NCI-H1417 (cell line): ENCODE measurements at regions not wholly inside any gene's neighbourhood (a gene's known extent, or its start where the extent isn't known, plus 50 kb on each side); places are given as distances from the start of the nearest gene placed in this dataset.

Experiments
- DNase-seq, 3 experiments: peaks; one replicate each; lab custom pipeline; 2025; lab: John Stamatoyannopoulos, UW

- no peak for DNase-seq
Observed at GRCh38 chr2:160918258-160918657, 242.0 kb upstream of the TANK start.

- peak in 1 of 3 experiments; percentile 2 for DNase-seq
Observed at GRCh38 chr2:160918906-160919503, 241.2 kb upstream of the TANK start.

DNA sequence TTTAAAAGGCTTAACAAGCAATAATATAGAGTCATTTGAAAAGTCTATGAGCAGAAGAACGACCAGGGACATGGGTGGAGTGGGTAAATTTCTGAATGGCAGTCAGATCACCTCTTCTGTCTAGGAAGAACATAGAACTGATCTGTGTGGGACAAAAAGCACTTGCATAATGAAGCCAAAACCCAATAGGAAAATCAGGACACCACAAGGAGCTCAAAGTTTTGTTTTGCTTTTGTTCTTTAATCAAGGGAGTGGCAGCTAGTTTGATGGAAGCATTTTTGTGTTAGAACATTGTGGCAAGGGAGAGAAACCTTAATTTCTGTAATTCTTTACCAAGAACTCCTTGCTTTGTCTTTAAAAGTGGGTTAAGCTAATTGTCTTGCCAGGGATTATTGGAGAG lies 240.2 kb upstream of the TANK start:
- no peak for DNase-seq

DNA sequence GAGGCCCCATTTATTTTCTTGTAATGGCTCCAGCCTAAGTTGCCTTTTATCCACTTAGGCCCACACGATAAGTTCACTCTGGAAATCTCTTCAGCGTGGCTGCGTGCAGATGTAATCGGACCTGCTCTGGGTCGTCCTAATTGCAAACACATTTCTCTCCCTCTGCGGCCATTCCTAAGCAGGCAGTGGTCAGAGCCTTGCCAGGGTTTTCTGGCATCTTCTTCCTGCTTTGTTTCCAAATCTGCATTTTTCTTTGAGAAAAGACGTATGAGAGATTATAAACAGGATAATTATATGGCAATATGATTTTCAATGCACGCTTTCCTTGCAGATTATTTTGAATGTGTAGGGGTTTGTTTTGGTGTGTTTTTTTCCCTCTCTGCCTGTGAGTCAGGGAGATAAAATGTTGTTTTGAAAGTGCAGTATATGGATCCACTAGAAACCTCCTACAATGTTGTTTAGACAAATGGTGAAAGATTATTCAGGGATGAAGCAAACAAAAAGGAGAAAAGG lies 239.4 kb upstream of the TANK start:
- peak in 1 of 3 experiments; percentile 26 for DNase-seq

DNA sequence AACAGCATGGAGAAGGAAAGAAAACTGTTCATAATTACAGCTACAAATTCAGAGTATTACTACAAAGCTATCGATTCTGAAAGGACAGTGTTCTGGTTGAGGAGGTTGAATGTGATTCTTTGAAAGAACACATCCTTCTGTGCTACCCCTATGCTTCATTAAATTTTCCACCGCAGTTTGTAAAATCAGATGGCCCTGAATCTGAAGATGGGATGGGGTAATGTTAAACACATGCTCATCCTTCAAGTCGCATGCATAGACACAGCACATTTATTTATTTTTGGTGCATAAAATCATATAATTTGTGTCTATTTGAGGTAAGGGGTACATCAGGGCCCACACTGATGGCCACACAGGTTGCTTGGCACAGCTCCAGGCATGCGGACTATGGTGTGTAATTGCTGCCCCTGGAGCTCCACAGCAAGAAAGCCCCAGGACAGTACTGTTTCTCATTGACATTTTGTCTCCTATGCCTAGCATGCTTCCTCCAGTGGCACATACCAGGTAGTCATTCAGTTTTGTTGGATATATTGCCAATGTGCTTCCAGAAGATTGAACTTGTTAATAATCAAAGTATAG lies 238.8 kb upstream of the TANK start:
- DNase-seq: no peak

DNA sequence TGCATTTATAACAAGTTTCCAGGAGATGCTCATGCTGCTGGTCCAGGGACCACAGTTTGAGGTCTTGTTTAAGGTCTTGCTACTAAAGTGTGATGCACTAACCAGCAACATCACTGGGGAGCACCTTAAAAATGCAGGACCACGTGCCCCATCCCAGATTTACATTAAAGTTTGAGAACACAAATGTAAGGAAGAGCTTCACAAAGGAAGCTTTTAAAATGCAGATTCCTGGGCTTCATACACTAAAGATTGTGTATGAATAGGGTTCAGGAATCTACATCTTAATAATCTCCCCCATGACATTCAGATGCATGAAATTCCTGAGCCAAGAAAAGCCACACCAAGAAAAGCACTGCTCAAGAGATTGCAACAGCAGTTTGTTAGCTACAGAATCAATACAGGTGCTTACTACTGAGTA lies 235.3 kb upstream of the TANK start:
- DNase-seq: no peak

GRCh38 chr2:160925956-160926355 lies 234.3 kb upstream of the TANK start:
- DNase-seq: no peak

- no peak for DNase-seq
Observed at GRCh38 chr2:160927324-160927723, 232.9 kb upstream of the TANK start.

DNA sequence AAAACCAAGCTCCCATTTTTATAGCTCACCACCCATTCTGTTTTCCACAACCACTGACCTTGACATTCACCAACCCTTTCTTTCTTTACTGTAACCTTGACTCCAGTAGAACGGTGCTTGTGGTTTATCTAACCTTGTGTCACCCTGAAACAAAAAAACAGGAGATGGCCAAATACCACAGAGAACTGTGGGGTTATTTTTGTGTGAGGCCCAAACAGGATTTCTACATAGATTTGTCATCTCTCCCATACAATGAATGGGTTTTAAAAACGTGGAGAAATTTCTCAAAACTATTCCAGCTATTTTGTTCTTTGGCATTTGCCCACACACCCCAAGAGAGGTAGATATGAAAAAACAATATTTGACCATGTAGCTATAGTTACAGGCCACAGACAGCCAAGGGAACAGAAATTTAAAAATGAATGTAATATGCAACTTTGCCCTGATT lies 231.3 kb upstream of the TANK start:
- no peak for DNase-seq

- no peak for DNase-seq
Observed at GRCh38 chr2:160931531-160931930, 228.7 kb upstream of the TANK start.

GRCh38 chr2:160932960-160933359 lies 227.3 kb upstream of the TANK start:
- no peak for DNase-seq

DNA sequence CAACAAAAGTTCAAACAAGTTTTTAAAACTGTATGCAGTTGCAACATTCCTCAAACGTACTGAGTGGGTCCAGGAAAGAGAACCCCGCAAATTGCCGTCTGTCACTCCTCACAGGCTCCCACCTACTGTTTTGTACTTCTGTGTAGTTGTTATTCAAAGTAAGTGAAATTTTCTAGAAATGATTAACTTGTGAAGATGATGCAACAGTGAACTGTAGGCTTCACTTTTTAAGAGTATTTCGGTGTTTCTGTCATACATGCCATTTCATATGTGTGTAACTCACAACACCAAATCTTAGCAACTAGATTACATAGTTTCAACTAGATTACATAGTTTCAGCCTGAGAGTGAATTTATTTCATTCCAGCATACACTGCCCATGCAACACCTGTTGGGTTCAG lies 226.0 kb upstream of the TANK start:
- DNase-seq: no peak

GRCh38 chr2:160934991-160935390 lies 225.2 kb upstream of the TANK start:
- no peak for DNase-seq

DNA sequence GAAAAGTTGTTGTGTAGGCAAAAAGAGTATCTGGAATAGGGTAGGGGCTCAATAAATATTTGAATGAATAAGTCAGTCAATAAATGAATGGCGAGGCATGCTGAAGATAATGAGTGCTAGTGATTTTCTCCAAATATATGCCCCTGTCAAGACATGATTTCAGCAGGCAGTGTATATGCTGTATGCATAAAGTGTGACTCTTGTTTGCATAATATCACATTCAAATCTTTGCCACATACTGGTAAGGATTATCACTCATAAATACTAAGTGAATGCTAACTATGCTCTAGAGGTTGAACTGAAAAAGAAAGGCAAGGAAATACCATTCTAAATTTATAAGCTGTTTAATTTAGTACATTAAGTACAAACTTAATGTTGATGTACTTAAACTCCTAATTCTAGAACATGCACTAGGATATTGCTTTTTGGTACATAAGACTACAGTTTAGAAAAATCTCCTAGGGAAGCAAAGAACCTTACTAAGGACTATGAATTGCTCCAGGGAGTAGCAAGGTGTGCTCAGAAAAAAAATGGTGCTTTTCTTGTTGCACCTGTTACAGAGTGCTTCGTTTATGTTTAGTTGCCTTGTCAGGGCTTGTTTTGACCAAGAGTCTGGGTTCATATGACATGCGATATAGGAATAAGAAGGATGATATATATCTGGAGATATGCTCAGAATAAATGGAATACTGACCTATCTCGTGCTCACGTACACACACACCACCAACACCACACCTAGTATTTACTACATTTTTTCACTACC lies 224.0 kb upstream of the TANK start:
- DNase-seq: no peak

- DNase-seq: no peak
Observed at GRCh38 chr2:160940271-160940670, 220.0 kb upstream of the TANK start.

DNA sequence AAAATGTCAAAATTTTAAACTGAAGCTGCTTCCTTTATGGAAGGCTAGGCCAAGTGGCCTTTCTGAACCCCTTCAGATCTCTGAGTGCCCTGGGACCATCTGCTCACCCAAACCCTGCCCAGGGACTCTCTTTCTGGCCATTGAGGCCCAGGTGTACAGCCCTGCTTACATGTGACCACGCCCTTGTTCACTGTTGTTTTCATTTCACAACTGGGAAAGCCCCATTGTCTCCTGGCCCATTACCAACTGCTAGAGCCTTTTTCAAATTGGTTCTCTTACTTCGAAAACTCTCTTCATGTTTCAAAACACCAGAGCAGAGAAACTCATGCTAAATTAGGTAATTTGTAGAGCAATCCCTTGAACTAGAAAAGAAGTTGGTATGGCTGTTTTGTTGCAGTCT lies 219.5 kb upstream of the TANK start:
- DNase-seq: no peak

- no peak for DNase-seq
Observed at GRCh38 chr2:160941290-160941846, 218.9 kb upstream of the TANK start.

DNA sequence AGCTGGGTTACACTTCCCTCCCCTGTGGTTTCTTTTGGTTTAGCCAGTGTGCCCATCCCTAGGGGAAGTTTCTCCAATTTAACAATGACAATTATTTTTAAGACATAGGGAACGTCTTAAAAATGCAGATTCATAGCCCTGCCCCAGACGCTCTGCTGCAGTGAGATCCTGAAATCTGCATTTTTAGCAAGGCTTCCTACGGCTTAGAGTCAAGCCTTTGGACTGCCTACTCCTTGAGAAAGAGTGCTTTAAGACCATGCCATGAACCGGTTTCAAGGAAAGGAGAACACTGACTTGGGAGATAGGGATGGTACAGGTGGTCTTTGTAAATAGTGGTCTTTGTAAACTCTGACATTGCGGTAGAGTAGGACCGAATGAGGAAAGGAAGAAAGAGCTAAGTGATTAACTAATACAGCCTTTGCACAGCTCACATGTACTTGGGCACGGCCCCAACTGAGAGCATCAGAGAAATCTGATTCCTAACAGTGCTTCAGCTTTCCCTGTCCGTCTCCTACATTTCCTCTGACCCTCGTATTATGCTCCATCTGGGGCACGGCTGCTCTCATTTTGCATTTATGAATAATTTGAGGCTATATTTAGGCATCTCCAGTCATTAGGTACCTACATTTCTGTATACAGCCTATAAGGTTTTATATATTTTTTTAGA lies 217.6 kb upstream of the TANK start:
- DNase-seq: no peak

DNA sequence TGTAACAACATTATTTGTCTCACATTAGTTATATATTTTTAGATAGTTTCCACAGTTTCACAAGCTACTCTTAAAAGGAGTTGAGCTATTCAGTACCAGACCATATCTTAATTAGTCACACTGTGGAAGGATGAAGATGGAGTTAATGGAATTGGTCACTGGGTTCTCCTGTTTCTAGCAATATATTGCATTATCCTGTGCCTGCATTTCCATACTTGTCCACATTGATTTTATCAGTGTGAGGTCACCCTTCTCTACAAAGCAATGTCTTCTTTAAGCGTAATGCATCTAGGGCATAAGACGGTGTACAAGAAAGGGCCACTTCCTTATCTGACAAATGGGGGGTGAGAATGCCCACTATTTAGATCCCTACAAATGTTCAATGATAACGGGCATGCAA lies 216.8 kb upstream of the TANK start:
- no peak for DNase-seq

GRCh38 chr2:160952464-160953254 lies 207.6 kb upstream of the TANK start:
- no peak for DNase-seq

DNA sequence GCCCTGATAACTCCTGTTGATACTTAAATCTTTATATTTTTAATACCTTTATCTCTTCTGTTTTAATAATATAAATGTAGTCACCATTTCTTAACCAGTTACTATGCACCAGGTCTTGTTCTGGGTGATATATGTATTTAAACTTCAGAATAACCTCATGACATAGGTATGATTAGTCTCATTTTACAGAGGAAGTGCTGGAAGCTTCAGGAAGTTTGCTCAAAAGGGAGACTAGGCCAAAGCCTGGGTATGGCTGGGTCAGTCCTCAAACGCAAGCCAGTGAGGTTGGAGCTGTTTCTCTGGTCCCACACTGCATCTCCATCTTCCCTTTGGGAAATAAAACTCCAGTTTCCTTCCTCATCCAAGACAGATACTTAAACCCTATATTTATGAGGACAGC lies 204.7 kb upstream of the TANK start:
- no peak for DNase-seq
